ENCODE measurements at regions not wholly inside any gene's neighbourhood (a gene's known extent, or its start where the extent isn't known, plus 50 kb on each side); places are given as distances from the start of the nearest gene placed in this dataset.

- H3K36me3 Mint-ChIP-seq (ENCODE audit: low read depth), result no peaks in the 10 kb centered on the region
- POLR2A ChIA-PET, result no interaction called here
- H3K27ac Mint-ChIP-seq, result no peak overlapping the region
- no peaks in the 10 kb centered on the region for H3K4me1 Mint-ChIP-seq
- no peak for DNase-seq
- H3K9me3 Mint-ChIP-seq, result no peaks in the 10 kb centered on the region
- no peaks in the 10 kb centered on the region for H3K27me3 Mint-ChIP-seq
- H3K4me3 Mint-ChIP-seq, result no peak overlapping the region
- CTCF ChIA-PET, result no interaction called here
These were observed 175.9 kb downstream of the IFI44 start for GRCh38 chr1:78825561-78825960.

GRCh38 chr1:78829644-78830043 lies 176.9 kb downstream of the ADGRL4 start:
- DNase-seq, result no peak
- H3K4me3 Mint-ChIP-seq, result no peak overlapping the region
- H3K36me3 Mint-ChIP-seq (ENCODE audit: low read depth), result no peaks in the 10 kb centered on the region
- ChIA-PET CTCF (no interaction called here), POLR2A (no interaction called here)
- no peaks in the 10 kb centered on the region for H3K9me3 Mint-ChIP-seq
- H3K4me1 Mint-ChIP-seq, result peaks cover 5% of the 10 kb centered on the region
- H3K27ac Mint-ChIP-seq, result no peak overlapping the region
- peaks cover 7% of the 10 kb centered on the region for H3K27me3 Mint-ChIP-seq

- ChIA-PET CTCF (no interaction called here), POLR2A (interaction anchor here (0.6 kb wide), 1 partner anchor 160 kb away, joined by 3 read pairs; no protein-coding TSS in a partner anchor)
- Mint-ChIP-seq H3K27me3 (peaks cover 7% of the 10 kb centered on the region), H3K27ac (no peak overlapping the region), H3K4me3 (no peak overlapping the region), H3K9me3 (no peaks in the 10 kb centered on the region), H3K36me3 (ENCODE audit: low read depth) (no peaks in the 10 kb centered on the region), H3K4me1 (peaks cover 5% of the 10 kb centered on the region)
- no peak for DNase-seq
These were observed 176.2 kb downstream of the ADGRL4 start for GRCh38 chr1:78830321-78830720.

GRCh38 chr1:78831731-78832360 lies 174.7 kb downstream of the ADGRL4 start:
- Mint-ChIP-seq H3K36me3 (ENCODE audit: low read depth) (no peaks in the 10 kb centered on the region), H3K27me3 (peaks cover 7% of the 10 kb centered on the region), H3K4me3 (no peak overlapping the region), H3K9me3 (no peaks in the 10 kb centered on the region), H3K4me1 (peaks cover 11% of the 10 kb centered on the region), H3K27ac (no peak overlapping the region)
- ChIA-PET CTCF (no interaction called here), POLR2A (no interaction called here)
- no peak for DNase-seq

- no peak for DNase-seq
- Mint-ChIP-seq H3K36me3 (ENCODE audit: low read depth) (no peaks in the 10 kb centered on the region), H3K4me1 (peaks cover 16% of the 10 kb centered on the region), H3K4me3 (no peak overlapping the region), H3K27ac (no peak overlapping the region), H3K9me3 (no peaks in the 10 kb centered on the region), H3K27me3 (peaks cover 7% of the 10 kb centered on the region)
- POLR2A ChIA-PET, result no interaction called here
- CTCF ChIA-PET, result no interaction called here
These were observed 173.0 kb downstream of the ADGRL4 start for GRCh38 chr1:78833491-78833890.

- Mint-ChIP-seq H3K4me1 (peaks cover 16% of the 10 kb centered on the region), H3K36me3 (ENCODE audit: low read depth) (no peaks in the 10 kb centered on the region), H3K27me3 (peaks cover 7% of the 10 kb centered on the region), H3K9me3 (no peaks in the 10 kb centered on the region), H3K27ac (no peak overlapping the region), H3K4me3 (no peak overlapping the region)
- ChIA-PET POLR2A (no interaction called here), CTCF (no interaction called here)
- DNase-seq, result no peak
These were observed 172.3 kb downstream of the ADGRL4 start for GRCh38 chr1:78834201-78834741.

- peaks cover 17% of the 10 kb centered on the region for H3K4me1 Mint-ChIP-seq
- peak overlapping the region; percentile 3 for H3K4me3 Mint-ChIP-seq
- peaks cover 8% of the 10 kb centered on the region for H3K27me3 Mint-ChIP-seq
- H3K36me3 Mint-ChIP-seq (ENCODE audit: low read depth), result no peaks in the 10 kb centered on the region
- ChIA-PET POLR2A (no interaction called here), CTCF (no interaction called here)
- DNase-seq, result no peak
- H3K9me3 Mint-ChIP-seq, result no peaks in the 10 kb centered on the region
- H3K27ac Mint-ChIP-seq, result peak overlapping the region; percentile 48
These were observed 169.8 kb downstream of the ADGRL4 start for GRCh38 chr1:78836726-78837125.

- peaks cover 4% of the 10 kb centered on the region for H3K27me3 Mint-ChIP-seq
- H3K27ac Mint-ChIP-seq, result no peak overlapping the region
- ChIA-PET CTCF (no interaction called here), POLR2A (no interaction called here)
- no peaks in the 10 kb centered on the region for H3K36me3 Mint-ChIP-seq (ENCODE audit: low read depth)
- H3K4me1 Mint-ChIP-seq, result peaks cover 12% of the 10 kb centered on the region
- H3K4me3 Mint-ChIP-seq, result no peak overlapping the region
- no peaks in the 10 kb centered on the region for H3K9me3 Mint-ChIP-seq
- peak; percentile 54 for DNase-seq
These were observed 166.7 kb downstream of the ADGRL4 start for GRCh38 chr1:78839704-78840277.

Data from activated CD4-positive, alpha-beta T cell treated with anti-CD3 and anti-CD28 coated beads, Interleukin-2, amount 10 ng/mL, durations not matched to agents 7 days and 5 days (primary cell).